Left lung (tissue), 4 donors: ENCODE measurements at regions not wholly inside any gene's neighbourhood (a gene's known extent, or its start where the extent isn't known, plus 50 kb on each side); places are given as distances from the start of the nearest gene placed in this dataset.

Experiments used
- ATAC-seq: fragments of 200-7000 bp; cut with Tn5 transposase; one replicate; pipeline ENCODE4 v1.9.1; 2020; ENCODE audit warnings: moderate library complexity
- DNase-seq, 4 donors: peaks; one replicate each; pipeline ENCODE4 v3.0.0-alpha.2; 2013 to 2020
- H3K27ac ChIP-seq, 2 donors: fragments of 200-600 bp; sonication (generic) in 1 of 2; one replicate each; pipeline versions ENCODE4 v1.5.0 to v1.8.0; 2020 to 2021
- H3K27me3 ChIP-seq, 2 donors: fragments of 200-600 bp; sonication (generic) in 1 of 2; one replicate each; pipeline versions ENCODE4 v1.5.0 to v1.8.0; 2020 to 2021
- H3K36me3 ChIP-seq, 2 donors: fragments of 200-600 bp; sonication (generic) in 1 of 2; one replicate each; pipeline versions ENCODE4 v1.5.0 to v1.8.0; 2020 to 2021
- H3K4me1 ChIP-seq, 2 donors: fragments of 200-600 bp; one replicate each; pipeline ENCODE4 v1.8.0; 2021
- H3K4me3 ChIP-seq, 2 donors: fragments of 200-600 bp; sonication (generic) in 1 of 2; one replicate each; pipeline versions ENCODE4 v1.5.0 to v1.8.0; 2020 to 2021; ENCODE audit warnings: mild to moderate bottlenecking in 1 of 2
- H3K9me3 ChIP-seq, 2 donors: fragments of 200-600 bp; sonication (generic) in 1 of 2; one replicate each; pipeline versions ENCODE4 v1.5.0 to v1.8.0; 2020 to 2021
- intact Hi-C, 2 donors: fragments of 100-400 bp; cut with DNase I; formaldehyde crosslinking; loops; one replicate each; pipeline versions ENCODE4 v1.11.2 to v1.14.2; 2022
- TF ChIP-seq, protein P1 (sequence below), 2 donors: fragments of 200-600 bp; sonication (generic) in 1 of 2; IDR thresholded peaks; one replicate each; pipeline versions ENCODE4 v1.5.0 to v1.8.0; 2021; ENCODE audit warnings: antibody characterized with exemption in 2 of 2
- donor health status: DM: no; HTN: yes; CAD: no.
- donor health status: DM: no; HTN: no; CAD: no.

DNA sequence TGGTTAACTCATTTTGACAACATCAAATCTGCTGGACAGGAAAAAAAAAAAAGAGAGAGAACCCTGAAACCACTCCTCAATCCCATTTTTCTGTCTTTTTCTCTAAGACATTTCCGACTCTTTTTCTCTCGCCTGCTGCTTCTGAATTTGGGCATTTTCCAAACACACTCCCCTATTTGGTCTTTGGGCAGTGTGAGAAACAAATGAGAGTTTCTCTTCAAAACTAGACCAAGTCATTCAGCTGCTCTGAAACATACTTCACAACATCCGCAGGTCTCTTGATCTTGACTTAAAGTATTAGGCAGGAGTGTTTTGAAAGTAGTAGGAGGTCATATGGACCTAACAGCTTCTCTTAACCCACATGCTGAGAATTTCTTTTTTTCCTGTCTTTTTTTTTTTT lies 364.8 kb upstream of the ESRRG start:
- no peak for ATAC-seq
- H3K27me3 ChIP-seq = peaks cover 0 to 32% of the 10 kb centered on the region in 2 donors
- H3K27ac ChIP-seq = no peak overlapping the region
- H3K4me3 ChIP-seq = no peak overlapping the region
- no peaks in the 10 kb centered on the region for H3K4me1 ChIP-seq
- no peaks in the 10 kb centered on the region for H3K36me3 ChIP-seq
- TF ChIP-seq, protein P1, sequence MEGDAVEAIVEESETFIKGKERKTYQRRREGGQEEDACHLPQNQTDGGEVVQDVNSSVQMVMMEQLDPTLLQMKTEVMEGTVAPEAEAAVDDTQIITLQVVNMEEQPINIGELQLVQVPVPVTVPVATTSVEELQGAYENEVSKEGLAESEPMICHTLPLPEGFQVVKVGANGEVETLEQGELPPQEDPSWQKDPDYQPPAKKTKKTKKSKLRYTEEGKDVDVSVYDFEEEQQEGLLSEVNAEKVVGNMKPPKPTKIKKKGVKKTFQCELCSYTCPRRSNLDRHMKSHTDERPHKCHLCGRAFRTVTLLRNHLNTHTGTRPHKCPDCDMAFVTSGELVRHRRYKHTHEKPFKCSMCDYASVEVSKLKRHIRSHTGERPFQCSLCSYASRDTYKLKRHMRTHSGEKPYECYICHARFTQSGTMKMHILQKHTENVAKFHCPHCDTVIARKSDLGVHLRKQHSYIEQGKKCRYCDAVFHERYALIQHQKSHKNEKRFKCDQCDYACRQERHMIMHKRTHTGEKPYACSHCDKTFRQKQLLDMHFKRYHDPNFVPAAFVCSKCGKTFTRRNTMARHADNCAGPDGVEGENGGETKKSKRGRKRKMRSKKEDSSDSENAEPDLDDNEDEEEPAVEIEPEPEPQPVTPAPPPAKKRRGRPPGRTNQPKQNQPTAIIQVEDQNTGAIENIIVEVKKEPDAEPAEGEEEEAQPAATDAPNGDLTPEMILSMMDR (IDR thresholded peaks at IDR 0.05) = no peak
- no peaks in the 10 kb centered on the region for H3K9me3 ChIP-seq
- intact Hi-C loops = no loop called here
- DNase-seq = peak in 1 of 4 donors; percentile 24

DNA sequence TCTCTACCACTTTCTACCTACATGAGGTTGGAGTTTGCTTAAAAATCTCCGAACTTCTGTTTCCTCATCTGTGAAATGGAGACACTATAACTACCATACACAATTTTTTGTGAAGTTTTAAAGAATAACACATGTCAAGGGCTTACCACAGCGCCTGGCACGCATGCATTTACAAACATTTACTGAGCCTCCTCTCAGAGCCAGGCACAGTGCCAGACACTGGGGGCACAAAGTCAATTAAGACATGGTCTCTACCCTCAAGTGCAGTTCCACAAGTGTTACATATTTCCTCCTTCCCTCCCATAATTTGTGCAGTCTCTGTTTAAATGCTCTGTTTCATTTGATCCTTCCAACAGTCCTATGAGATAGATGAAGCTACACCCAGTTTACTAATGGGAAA lies 356.4 kb upstream of the ESRRG start:
- no peak overlapping the region for H3K27ac ChIP-seq
- no peaks in the 10 kb centered on the region for H3K36me3 ChIP-seq
- no peaks in the 10 kb centered on the region for H3K27me3 ChIP-seq
- no peaks in the 10 kb centered on the region for H3K9me3 ChIP-seq
- H3K4me3 ChIP-seq = no peak overlapping the region
- ATAC-seq (no peak), DNase-seq (peak in 1 of 4 donors; percentile 5)
- TF ChIP-seq, protein P1 (IDR thresholded peaks at IDR 0.05) = no peak
- H3K4me1 ChIP-seq = no peaks in the 10 kb centered on the region
- intact Hi-C loops = no loop called here

DNA sequence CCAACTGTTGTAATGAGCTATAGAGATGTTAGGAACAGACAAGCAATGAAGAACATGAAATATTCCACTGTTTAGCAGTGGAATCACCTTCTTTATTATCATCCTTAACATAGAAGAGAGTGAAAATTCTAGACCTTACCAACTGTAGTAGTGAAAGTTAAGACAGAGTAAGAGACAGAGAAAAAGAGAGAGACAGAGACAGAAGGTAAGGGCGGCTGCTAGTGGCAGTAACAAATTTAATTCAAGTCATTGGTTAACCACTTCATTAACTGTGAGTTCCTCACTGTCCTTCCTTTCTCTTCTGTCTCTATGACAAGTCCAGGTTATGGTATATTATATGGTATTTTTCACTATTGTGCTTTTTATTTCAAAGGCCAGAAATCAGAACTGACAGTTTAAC lies 355.7 kb upstream of the ESRRG start:
- H3K36me3 ChIP-seq = no peaks in the 10 kb centered on the region
- no peak overlapping the region for H3K4me3 ChIP-seq
- intact Hi-C loops = no loop called here
- no peaks in the 10 kb centered on the region for H3K4me1 ChIP-seq
- DNase-seq (no peak), ATAC-seq (no peak)
- TF ChIP-seq, protein P1 (IDR thresholded peaks at IDR 0.05) = no peak
- H3K9me3 ChIP-seq = no peaks in the 10 kb centered on the region
- no peak overlapping the region for H3K27ac ChIP-seq
- no peaks in the 10 kb centered on the region for H3K27me3 ChIP-seq

DNA sequence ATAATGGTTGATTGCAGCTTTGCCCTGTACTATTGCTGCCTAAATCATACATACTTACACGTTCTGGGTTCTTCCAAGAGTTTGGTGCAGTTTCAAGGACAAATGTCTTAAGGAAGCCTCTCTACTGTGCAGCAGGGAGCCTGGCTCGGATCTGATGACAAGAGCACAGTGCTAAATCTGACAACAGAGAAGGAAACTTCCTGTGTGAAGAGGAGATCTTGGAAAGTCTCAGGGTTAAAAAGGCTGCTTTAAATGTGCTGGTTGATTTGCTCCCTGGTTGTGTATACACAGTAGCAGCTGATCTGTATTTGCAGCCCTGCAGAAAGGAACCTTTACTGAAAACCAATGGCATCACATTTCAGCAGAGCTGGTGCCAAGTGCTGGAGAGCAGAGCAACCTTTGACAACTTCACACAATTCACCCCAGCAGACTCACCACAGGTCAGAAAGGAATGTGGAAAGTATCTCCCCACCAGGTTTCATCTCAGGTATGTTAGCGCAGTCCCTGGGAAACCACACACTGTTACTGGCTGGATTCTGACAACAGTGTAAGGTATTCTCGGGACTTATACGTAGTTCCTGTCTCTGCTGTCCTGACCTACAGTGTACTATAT lies 355.0 kb upstream of the ESRRG start:
- no peak for ATAC-seq
- intact Hi-C loops = no loop called here
- H3K27ac ChIP-seq = no peak overlapping the region
- peak in 1 of 4 donors; percentile 33 for DNase-seq
- no peaks in the 10 kb centered on the region for H3K9me3 ChIP-seq
- H3K36me3 ChIP-seq = no peaks in the 10 kb centered on the region
- no peaks in the 10 kb centered on the region for H3K4me1 ChIP-seq
- no peaks in the 10 kb centered on the region for H3K27me3 ChIP-seq
- TF ChIP-seq, protein P1 (IDR thresholded peaks at IDR 0.05) = no peak
- H3K4me3 ChIP-seq = no peak overlapping the region

DNA sequence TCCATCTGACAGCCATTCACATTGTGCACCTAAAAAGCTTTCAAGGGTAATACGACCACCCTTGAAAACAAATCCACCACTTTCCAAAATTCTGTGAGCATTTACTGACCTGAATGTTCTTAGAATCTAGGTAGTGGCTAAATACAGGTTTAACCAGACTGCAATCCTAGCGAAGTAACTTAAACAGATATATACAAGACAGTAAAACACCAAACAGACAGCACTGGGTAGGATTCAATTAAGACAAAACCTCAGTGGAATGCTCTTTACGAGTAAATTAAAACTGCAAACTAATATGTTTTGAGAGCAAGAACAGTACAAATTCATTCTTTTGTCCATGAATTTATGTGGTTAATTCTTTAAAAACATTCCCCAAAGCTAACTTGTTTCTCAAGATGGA lies 354.2 kb upstream of the ESRRG start:
- no peak for DNase-seq
- Histone ChIP-seq H3K27ac (no peak overlapping the region), H3K36me3 (no peaks in the 10 kb centered on the region), H3K9me3 (no peaks in the 10 kb centered on the region), H3K4me3 (no peak overlapping the region), H3K4me1 (no peaks in the 10 kb centered on the region), H3K27me3 (no peaks in the 10 kb centered on the region)
- no peak for ATAC-seq
- TF ChIP-seq, protein P1 (IDR thresholded peaks at IDR 0.05) = no peak
- intact Hi-C loops = no loop called here
